ENCODE measurements at regions not wholly inside any gene's neighbourhood (a gene's known extent, or its start where the extent isn't known, plus 50 kb on each side); places are given as distances from the start of the nearest gene placed in this dataset.

DNA sequence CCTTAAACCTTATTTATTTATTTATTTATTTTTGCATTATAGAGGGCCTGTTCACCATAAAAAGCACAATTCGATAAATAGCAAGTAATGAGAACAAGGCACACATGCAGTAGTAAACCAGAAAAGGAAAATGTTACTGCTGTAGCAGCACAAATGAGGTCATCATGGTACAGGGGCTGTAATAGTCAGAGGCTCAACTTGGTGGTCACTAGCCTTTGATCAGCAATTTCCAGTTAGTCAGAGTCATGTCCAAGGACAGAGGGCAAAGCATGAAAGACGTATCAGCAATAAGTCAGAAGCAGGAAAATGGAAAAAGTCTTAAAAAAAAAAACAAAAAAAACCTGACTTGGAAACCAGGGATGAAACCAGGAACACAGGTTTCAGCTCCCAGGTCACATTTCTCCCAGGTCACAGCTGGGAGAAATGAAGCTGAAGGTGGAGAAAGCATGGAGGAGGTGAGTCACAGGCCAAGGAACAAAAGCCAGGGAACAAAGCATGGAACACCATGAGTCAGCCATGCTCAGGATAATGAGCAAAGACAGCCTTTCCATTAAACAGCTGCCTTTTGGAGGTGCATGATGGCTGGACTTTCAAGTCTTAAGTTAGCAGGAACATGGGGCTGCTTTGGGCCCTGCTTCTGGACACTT is 556.3 kb downstream of the LTN1 start:
- H3K4me3 ChIP-seq (ENCODE audit: low read depth, low read length), result no peak overlapping the region
- TF ChIP-seq, protein P1, sequence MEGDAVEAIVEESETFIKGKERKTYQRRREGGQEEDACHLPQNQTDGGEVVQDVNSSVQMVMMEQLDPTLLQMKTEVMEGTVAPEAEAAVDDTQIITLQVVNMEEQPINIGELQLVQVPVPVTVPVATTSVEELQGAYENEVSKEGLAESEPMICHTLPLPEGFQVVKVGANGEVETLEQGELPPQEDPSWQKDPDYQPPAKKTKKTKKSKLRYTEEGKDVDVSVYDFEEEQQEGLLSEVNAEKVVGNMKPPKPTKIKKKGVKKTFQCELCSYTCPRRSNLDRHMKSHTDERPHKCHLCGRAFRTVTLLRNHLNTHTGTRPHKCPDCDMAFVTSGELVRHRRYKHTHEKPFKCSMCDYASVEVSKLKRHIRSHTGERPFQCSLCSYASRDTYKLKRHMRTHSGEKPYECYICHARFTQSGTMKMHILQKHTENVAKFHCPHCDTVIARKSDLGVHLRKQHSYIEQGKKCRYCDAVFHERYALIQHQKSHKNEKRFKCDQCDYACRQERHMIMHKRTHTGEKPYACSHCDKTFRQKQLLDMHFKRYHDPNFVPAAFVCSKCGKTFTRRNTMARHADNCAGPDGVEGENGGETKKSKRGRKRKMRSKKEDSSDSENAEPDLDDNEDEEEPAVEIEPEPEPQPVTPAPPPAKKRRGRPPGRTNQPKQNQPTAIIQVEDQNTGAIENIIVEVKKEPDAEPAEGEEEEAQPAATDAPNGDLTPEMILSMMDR (IDR thresholded peaks at IDR 0.05; ENCODE audit: borderline replicate concordance, insufficient read depth, low read depth, low read length), result no peak

DNA sequence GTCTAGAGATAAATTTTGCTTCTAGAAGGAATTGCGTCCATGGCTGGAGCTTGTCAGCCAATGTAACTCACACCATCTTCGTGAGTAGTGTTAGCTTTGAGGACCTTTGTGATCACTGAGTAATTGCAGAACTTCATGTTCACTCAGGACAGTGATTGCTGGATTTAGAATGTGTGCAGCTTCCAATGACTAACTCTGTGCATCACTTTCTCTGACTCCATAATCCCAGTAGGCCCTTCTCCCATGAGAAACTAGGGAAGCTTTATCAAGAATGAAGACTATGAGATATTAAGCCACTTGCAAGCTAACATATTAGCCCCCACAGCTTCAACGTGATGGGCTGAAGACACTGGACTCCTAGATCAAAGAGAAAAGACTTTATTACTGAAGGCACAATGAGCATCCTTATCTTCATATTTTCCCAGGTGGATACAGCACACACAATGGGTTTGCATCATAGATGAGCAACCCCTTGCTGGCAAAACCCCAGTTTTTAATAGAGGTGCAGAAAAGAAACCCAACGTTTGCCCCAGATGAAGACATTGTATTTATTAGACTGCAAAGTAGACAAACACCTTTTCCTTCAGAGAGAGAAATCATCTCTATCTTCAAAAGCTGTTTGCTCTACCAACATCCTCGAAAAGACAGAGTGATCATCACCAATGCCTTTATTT is 561.0 kb downstream of the LTN1 start:
- TF ChIP-seq, protein P1 (IDR thresholded peaks at IDR 0.05; ENCODE audit: borderline replicate concordance, insufficient read depth, low read depth, low read length), result no peak

DNA sequence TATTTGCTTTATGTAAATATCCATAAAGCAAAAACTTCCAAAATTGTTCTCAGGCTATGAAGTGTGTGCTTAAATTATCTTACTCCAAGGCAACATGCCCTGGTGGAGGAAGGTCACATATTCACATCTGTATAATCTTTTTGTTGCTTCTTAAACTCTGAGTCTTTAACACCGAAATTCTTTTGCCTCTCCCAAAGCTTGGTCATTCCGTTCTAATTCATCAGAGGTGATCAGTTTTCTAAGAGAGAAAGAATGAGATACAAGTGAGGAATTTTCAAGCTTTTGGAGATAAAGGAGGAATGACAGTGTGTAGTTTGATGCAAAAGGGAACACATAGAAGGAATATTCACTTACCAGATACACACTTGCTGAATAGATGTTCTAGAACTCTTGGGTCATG is 561.7 kb downstream of the LTN1 start:
- no peak overlapping the region for H3K4me3 ChIP-seq (ENCODE audit: low read depth, low read length)
- TF ChIP-seq, protein P1 (IDR thresholded peaks at IDR 0.05; ENCODE audit: borderline replicate concordance, insufficient read depth, low read depth, low read length), result no peak

More for the DNA sequence above, 561.0 kb downstream of the LTN1 start:
- H3K4me3 ChIP-seq (ENCODE audit: low read depth, low read length), result no peak overlapping the region

DNA sequence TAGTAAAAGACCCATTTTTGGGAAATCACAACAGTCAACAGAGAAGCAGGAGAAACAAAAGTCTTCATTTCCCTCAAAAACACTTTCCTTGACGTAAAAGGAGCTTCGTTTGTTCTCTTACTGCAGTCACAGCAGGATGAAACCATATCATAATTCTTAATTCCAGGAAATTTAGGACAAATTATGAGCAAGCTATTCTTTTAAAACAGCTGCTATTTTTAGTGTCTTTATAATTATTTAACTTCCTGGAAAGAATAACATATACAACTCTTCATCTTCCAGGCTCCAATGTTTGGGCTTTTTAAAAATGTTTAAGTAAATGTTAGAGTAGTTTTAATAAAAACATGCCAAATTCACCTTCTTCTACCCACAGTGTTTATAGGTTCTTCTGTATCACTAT is 563.5 kb downstream of the LTN1 start:
- no peak overlapping the region for H3K4me3 ChIP-seq (ENCODE audit: low read depth, low read length)
- TF ChIP-seq, protein P1 (IDR thresholded peaks at IDR 0.05; ENCODE audit: borderline replicate concordance, insufficient read depth, low read depth, low read length), result no peak

DNA sequence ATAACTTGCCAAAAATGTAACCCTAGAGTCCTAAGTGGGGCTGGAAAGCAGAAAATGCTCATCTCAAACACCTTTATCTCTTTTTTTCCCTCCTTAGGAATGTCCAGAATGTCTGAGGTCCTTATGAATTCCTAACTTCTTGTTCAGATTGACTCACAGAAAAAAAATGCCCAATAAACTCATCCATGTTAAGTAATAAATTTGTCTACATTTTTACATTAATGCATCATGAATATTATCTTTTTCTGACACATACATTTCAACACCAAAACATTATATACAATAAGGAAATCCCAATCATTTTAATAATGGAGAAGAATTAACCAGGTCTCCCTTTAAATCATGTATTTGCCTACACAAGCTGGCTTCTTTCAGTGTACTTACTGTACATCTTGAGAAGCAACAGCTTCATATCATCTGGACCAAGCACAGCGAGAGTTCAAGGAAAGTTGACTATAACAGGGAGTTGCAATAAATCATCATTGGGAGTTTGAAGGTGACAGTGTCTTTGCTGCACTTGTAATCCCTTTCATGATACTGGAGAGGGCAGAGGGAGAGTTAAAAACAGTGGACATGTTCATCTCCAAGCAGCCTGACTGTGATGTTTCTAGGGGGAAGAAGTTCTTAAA is 565.2 kb downstream of the LTN1 start:
- TF ChIP-seq, protein P1 (IDR thresholded peaks at IDR 0.05; ENCODE audit: borderline replicate concordance, insufficient read depth, low read depth, low read length), result no peak
- no peak overlapping the region for H3K4me3 ChIP-seq (ENCODE audit: low read depth, low read length)

DNA sequence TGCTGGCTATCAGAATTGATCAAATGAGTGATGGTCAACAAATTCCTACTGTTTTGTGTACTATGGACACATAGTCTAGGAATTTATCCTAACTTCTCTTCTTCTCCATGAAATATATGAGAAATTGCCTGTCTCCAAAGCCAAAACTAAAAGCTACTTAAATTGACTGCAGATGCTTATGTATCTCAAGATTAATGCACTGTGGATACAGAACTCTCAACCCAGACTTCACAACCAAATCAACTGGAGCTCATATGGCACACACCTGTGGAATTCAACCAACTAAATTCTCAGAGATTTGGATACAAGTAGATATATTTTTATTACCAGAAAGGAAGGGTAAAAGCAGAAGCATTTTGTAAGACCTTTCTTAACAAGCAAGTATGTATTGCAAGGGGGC is 566.1 kb downstream of the LTN1 start:
- TF ChIP-seq, protein P1 (IDR thresholded peaks at IDR 0.05; ENCODE audit: borderline replicate concordance, insufficient read depth, low read depth, low read length), result no peak
- H3K4me3 ChIP-seq (ENCODE audit: low read depth, low read length), result no peak overlapping the region
